ENCODE measurements at regions not wholly inside any gene's neighbourhood (a gene's known extent, or its start where the extent isn't known, plus 50 kb on each side); places are given as distances from the start of the nearest gene placed in this dataset.

- DNase-seq (ENCODE audit: extremely low read depth, low read depth), result no peak
- no peak for TF ChIP-seq CTCF (IDR thresholded peaks at IDR 0.05; ENCODE audit: low read depth, low read length)
These were observed 129.4 kb downstream of the RPAP3 start for GRCh38 chr12:47576289-47576945.

GRCh38 chr12:47574252-47575021 lies 131.4 kb downstream of the RPAP3 start:
- no peak for TF ChIP-seq CTCF (IDR thresholded peaks at IDR 0.05; ENCODE audit: low read depth, low read length)
- no peak for DNase-seq (ENCODE audit: extremely low read depth, low read depth)

DNA sequence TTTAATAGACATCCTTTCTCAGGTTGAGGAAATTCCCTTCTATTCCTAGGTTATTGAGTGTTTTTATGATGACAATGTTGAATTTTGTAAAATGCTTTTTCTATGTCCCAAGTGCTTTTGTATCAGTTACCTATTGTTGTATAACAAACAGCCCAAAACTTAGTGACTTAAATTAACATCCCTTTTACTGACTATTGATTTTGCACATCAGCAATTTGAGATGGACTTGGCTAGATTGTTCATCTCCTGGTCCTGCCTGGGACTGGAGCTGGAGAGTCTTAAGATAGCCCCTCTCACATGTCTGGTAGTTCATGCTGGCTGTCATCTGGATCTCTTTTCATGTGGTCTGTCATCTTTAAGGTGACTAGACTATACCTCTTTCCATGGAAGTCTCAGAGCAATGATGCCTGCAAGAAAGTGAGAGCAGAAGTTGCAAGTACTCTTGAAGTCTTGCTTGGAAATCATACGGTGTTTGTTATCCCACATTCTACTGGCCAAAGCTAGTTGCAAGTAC lies 132.6 kb downstream of the RPAP3 start:
- DNase-seq (ENCODE audit: extremely low read depth, low read depth), result no peak
- no peak for TF ChIP-seq CTCF (IDR thresholded peaks at IDR 0.05; ENCODE audit: low read depth, low read length)

GRCh38 chr12:47570151-47570550 lies 135.7 kb downstream of the RPAP3 start:
- DNase-seq (ENCODE audit: extremely low read depth, low read depth), result no peak
- TF ChIP-seq CTCF (IDR thresholded peaks at IDR 0.05; ENCODE audit: low read depth, low read length), result no peak

GRCh38 chr12:47562201-47562600 lies 143.6 kb downstream of the RPAP3 start:
- no peak for TF ChIP-seq CTCF (IDR thresholded peaks at IDR 0.05; ENCODE audit: low read depth, low read length)
- no peak for DNase-seq (ENCODE audit: extremely low read depth, low read depth)

DNA sequence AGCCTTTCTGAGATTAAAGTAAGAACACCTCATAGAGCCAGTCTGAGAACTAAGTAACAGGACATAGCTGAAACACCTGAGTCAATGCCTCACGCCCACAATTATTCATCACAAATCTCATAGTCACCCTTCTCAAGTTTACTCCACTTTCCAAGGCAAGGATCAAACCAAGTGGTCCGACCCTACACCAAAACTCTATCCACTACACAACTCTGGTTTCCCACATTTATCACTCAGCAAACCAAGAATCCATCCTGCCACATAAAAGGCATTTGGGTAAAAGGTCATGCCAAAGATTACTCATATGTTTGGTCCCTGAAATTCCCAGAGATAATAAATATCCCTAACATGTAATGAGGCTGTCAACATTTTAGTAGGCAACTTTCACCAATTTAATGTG lies 144.1 kb downstream of the RPAP3 start:
- TF ChIP-seq CTCF (IDR thresholded peaks at IDR 0.05; ENCODE audit: low read depth, low read length), result no peak
- DNase-seq (ENCODE audit: extremely low read depth, low read depth), result no peak

- TF ChIP-seq CTCF (IDR thresholded peaks at IDR 0.05; ENCODE audit: low read depth, low read length), result no peak
- DNase-seq (ENCODE audit: extremely low read depth, low read depth), result no peak
These were observed 145.4 kb downstream of the RPAP3 start for GRCh38 chr12:47560415-47560814.

All from AG09319 (cell line).